22Rv1 (cell line): ENCODE measurements at regions not wholly inside any gene's neighbourhood (a gene's known extent, or its start where the extent isn't known, plus 50 kb on each side); places are given as distances from the start of the nearest gene placed in this dataset.

Source experiments
- ZFX ChIP-seq: fragments of 450-650 bp; IDR thresholded peaks from 2 replicates; pipeline ENCODE4 v1.6.1; 2017; ENCODE audit warnings: antibody characterized with exemption, borderline replicate concordance
- TF ChIP-seq, protein P1 (sequence below): fragments of 450-650 bp; IDR thresholded peaks from 2 replicates; pipeline ENCODE4 v1.5.1; 2017; ENCODE audit warnings: mild to moderate bottlenecking

DNA sequence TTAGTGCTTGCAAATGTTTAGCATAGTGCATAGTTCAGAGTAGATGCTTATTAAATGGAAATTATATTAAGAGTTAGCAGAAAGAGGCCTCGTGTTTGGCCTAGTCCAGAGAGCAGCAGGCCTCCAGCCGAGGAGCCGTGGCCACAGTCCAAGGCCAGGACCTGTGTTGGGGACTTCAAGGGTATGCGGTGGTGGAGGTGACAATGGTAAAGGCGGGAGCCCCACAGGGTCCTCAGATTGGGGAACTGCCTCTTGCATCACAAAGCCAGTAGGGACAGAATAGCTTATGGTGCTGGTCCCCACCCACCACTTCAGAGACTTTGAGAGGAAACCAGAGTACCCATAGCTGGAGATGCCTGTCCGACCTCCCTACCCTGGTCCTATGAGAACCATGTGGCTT, 554.6 kb upstream of the RIOK2 start:
- TF ChIP-seq, protein P1, sequence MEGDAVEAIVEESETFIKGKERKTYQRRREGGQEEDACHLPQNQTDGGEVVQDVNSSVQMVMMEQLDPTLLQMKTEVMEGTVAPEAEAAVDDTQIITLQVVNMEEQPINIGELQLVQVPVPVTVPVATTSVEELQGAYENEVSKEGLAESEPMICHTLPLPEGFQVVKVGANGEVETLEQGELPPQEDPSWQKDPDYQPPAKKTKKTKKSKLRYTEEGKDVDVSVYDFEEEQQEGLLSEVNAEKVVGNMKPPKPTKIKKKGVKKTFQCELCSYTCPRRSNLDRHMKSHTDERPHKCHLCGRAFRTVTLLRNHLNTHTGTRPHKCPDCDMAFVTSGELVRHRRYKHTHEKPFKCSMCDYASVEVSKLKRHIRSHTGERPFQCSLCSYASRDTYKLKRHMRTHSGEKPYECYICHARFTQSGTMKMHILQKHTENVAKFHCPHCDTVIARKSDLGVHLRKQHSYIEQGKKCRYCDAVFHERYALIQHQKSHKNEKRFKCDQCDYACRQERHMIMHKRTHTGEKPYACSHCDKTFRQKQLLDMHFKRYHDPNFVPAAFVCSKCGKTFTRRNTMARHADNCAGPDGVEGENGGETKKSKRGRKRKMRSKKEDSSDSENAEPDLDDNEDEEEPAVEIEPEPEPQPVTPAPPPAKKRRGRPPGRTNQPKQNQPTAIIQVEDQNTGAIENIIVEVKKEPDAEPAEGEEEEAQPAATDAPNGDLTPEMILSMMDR, result no peak
- no peak for TF ChIP-seq ZFX
